ENCODE measurements at regions not wholly inside any gene's neighbourhood (a gene's known extent, or its start where the extent isn't known, plus 50 kb on each side); places are given as distances from the start of the nearest gene placed in this dataset.

DNA sequence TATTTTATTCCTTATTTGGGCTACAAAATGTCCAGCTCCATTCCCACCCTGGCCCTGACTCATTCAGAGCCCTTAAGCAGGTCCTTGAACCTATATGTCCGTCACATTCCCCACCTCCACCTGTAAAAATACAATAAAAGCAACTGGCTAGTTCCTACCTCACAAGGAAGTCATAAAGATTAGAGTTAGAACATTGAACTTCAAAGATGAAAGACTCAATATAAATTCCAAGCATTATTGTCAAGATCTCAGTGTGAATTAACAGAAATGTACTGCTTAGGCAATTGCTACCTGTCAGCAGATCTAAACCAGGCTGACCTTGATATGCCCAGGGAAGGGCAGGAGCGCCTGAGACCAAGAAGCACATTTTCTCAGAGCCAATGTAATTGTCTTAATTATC, 221.8 kb downstream of the ENC1 start:
- H3K4me3 ChIP-seq (replicated peaks in 1 of 2; ENCODE audit: low read depth in 2 of 2, low read length in 2 of 2): no peak overlapping the region
- DNase-seq (ENCODE audit: low read depth in 2 of 2): no peak
- TF ChIP-seq, protein P1, sequence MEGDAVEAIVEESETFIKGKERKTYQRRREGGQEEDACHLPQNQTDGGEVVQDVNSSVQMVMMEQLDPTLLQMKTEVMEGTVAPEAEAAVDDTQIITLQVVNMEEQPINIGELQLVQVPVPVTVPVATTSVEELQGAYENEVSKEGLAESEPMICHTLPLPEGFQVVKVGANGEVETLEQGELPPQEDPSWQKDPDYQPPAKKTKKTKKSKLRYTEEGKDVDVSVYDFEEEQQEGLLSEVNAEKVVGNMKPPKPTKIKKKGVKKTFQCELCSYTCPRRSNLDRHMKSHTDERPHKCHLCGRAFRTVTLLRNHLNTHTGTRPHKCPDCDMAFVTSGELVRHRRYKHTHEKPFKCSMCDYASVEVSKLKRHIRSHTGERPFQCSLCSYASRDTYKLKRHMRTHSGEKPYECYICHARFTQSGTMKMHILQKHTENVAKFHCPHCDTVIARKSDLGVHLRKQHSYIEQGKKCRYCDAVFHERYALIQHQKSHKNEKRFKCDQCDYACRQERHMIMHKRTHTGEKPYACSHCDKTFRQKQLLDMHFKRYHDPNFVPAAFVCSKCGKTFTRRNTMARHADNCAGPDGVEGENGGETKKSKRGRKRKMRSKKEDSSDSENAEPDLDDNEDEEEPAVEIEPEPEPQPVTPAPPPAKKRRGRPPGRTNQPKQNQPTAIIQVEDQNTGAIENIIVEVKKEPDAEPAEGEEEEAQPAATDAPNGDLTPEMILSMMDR (IDR thresholded peaks at IDR 0.05; ENCODE audit: low read depth, low read length): no peak

DNA sequence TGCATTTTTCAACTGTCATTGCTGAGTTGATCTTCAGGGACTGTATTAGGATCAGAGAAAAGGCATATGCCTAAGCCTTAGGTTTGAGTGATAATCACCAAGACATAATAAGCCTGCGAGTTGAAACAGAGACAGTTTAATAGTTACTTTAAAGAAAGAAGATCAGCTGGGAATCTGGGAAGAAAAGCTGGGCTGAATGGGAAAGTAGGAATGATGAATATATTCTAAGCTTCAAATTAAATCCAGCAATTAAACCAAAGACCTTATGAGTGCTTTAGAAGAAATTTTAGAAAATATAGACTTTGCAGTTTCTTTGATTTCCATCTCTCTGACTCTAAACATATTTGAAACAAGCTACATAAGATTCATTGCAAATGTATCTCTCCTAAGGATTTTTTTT, 222.3 kb downstream of the ENC1 start:
- DNase-seq (ENCODE audit: low read depth in 2 of 2): no peak
- TF ChIP-seq, protein P1 (IDR thresholded peaks at IDR 0.05; ENCODE audit: low read depth, low read length): no peak
- no peak overlapping the region for H3K4me3 ChIP-seq (replicated peaks in 1 of 2; ENCODE audit: low read depth in 2 of 2, low read length in 2 of 2)

DNA sequence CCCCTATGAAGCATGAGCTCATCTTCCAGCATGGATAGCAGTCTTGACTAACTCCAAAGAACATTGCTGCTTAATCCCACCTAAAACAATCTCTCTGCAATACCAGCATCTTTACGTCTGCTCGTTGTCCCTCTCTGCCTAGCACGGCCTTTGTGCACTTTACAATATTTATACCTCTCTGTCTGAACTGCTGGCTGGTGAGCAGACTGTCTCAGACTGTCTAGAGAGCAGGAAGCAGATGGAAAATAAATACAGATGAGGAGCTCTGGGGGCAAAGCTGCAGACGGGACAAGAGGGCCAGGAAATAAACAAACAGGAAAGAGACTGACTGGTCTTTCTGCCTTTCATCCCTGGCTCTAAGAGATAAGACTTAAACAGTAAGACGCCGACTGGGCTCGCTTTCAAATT, 224.8 kb downstream of the ENC1 start:
- DNase-seq (ENCODE audit: low read depth in 2 of 2): no peak
- no peak overlapping the region for H3K4me3 ChIP-seq (replicated peaks in 1 of 2; ENCODE audit: low read depth in 2 of 2, low read length in 2 of 2)
- TF ChIP-seq, protein P1 (IDR thresholded peaks at IDR 0.05; ENCODE audit: low read depth, low read length): no peak

DNA sequence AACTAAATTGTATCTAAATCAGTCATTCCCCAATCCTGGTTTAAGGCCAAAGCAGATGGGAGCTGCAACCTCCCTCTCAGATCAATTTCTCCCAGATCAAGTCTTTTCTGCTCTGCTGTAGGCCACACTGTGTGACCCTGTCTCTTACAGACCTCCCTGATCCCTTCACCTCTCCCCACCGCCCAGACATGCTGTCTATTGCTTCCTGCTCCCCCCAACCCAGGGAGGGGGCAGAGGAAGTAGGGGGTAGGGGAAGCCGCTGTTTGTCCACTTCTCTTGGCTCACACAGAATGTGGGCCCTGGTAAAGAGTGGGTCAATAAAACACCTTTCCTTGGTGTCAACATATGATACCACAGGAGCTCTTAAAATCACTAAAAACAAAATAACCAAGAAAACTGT, 226.3 kb downstream of the ENC1 start:
- DNase-seq (ENCODE audit: low read depth in 2 of 2): no peak
- no peak overlapping the region for H3K4me3 ChIP-seq (replicated peaks in 1 of 2; ENCODE audit: low read depth in 2 of 2, low read length in 2 of 2)
- TF ChIP-seq, protein P1 (IDR thresholded peaks at IDR 0.05; ENCODE audit: low read depth, low read length): no peak

DNA sequence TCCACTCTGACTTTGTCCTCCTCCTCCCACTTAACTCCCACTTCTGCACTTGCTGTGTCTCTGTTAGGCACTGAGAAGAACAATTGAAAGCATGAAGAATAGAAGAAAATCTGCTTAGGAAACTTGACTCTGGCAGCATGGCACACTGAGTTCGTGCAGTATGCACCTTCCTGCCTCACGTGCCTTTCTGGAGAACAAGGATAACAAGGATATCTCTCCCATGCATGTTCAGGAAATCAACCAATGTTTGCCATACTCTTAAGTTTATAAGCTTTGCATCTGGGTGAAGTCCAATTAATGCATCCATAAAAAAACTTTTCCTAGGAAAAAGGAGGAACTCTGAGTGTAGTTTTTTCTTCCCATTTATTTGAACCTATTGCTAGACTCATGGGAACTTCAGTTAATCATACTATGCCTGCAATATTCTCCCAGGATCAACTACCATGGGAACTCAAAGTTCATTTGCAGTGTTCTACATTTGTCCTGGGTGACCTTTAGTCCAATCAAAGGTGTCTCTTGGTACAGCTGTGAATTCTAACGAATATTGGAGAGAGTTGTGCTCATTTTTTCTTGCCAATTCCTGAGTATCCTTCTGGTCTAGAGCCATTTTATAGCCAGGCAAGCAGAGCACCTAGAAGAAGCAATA, 227.0 kb downstream of the ENC1 start:
- H3K4me3 ChIP-seq (replicated peaks in 1 of 2; ENCODE audit: low read depth in 2 of 2, low read length in 2 of 2): no peak overlapping the region
- no peak for DNase-seq (ENCODE audit: low read depth in 2 of 2)
- TF ChIP-seq, protein P1 (IDR thresholded peaks at IDR 0.05; ENCODE audit: low read depth, low read length): no peak

DNA sequence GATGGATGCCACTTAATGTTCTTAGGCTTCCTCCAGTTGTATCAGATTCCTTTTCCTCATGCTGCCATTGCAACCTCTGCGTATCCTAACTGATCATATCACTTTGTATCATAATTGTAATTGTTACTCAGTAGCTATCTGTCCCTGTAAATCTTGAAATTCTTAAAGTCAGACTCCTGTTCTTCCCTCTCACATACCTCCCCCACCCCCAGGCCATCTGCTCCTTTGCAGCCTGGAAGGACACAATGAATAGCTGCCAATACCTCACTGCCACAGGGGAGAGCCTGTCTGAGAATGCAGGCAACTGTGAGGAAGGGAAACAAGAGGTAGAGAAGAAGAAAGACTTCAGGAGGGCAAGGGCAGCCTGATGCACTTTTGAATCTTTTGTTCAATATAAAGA, 228.5 kb downstream of the ENC1 start:
- DNase-seq (ENCODE audit: low read depth in 2 of 2): no peak
- no peak overlapping the region for H3K4me3 ChIP-seq (replicated peaks in 1 of 2; ENCODE audit: low read depth in 2 of 2, low read length in 2 of 2)
- TF ChIP-seq, protein P1 (IDR thresholded peaks at IDR 0.05; ENCODE audit: low read depth, low read length): no peak

DNA sequence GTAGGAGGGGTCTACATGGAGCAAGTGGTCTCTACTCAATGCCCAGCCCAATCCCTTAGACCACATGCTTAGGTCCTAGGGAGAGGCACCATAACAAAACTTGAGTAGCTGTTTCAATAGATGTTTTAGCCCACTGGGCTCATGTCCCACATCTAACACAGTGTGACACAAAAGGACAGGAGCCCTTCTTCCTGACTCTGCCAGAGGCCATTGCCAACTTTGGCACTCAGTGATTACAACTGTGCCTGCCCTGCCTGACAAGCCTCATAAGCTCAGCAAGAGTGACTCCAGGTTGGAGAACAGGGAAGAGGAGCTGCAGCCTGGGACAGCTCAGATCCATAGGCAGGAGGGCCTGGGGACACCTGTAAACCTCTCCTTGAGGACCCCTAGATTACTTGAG, 230.8 kb downstream of the ENC1 start:
- no peak overlapping the region for H3K4me3 ChIP-seq (replicated peaks in 1 of 2; ENCODE audit: low read depth in 2 of 2, low read length in 2 of 2)
- TF ChIP-seq, protein P1 (IDR thresholded peaks at IDR 0.05; ENCODE audit: low read depth, low read length): no peak
- DNase-seq (ENCODE audit: low read depth in 2 of 2): no peak

All from cardiac fibroblast (primary cell).